GM23248 (cell line): ENCODE measurements at regions not wholly inside any gene's neighbourhood (a gene's known extent, or its start where the extent isn't known, plus 50 kb on each side); places are given as distances from the start of the nearest gene placed in this dataset.

Experiments
- EZH2 ChIP-seq: fragments of 200-600 bp; sonication (generic); IDR thresholded peaks from 2 replicates; pipeline ENCODE4 v1.6.1; 2018; ENCODE audit warnings: antibody characterized with exemption, mild to moderate bottlenecking; ENCODE audit not compliant: insufficient read depth, poor library complexity, severe bottlenecking
- EZH2phosphoT487 ChIP-seq: fragments of 200-600 bp; sonication (generic); IDR thresholded peaks from 2 replicates; pipeline ENCODE4 v1.6.1; 2018; ENCODE audit warnings: antibody characterized with exemption, moderate library complexity, mild to moderate bottlenecking, low read depth; ENCODE audit not compliant: insufficient read depth

DNA sequence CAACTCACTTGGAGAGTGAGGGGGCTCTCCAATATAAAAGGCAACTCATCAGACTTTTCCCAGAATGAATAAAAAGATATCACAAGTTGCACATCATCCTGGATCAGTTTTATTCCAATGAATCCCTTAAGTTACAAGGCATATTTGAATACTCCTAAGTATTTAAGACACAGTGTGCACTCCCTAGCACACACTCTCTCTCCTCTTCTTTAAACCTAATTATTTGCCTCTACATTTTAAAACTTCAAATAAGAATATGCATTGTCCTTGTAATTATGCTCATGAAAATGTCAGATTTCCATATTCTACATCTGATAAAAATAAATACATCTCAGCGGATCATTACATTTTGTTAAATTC lies 273.6 kb downstream of the ADGB start:
- TF ChIP-seq EZH2 (no peak), EZH2phosphoT487 (no peak)
